ENCODE measurements at regions not wholly inside any gene's neighbourhood (a gene's known extent, or its start where the extent isn't known, plus 50 kb on each side); places are given as distances from the start of the nearest gene placed in this dataset.

DNA sequence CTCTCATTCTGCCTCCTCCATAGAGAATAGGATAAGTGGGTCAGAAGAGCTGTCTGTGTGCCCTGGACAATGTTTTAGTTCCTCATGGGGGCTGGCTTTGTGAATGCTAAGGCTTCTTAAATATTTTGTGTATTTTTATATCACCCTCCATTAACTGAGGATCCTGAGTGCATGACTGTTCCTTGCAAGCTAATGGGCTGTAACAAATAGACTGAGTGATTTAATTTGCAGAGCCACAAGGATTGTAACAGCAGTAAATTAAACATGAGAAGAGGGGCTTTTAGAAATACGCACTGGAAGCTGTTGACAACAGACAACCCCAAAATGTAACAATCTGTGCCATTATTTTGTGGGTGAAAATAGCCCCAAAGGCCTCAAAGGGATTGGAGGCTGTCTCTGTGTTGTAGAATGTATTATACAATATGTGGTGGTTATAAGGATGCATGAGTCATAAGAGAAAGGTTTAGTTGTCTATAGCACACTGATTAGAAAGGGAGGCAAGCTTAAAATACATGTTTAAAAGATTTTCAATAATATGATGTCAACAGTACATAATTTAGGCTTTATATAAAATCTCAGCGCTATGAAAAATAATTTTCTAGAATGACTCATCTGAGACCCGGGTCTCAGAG is 152.7 kb upstream of the ACTBL2 start:
- TF ChIP-seq, protein P1, sequence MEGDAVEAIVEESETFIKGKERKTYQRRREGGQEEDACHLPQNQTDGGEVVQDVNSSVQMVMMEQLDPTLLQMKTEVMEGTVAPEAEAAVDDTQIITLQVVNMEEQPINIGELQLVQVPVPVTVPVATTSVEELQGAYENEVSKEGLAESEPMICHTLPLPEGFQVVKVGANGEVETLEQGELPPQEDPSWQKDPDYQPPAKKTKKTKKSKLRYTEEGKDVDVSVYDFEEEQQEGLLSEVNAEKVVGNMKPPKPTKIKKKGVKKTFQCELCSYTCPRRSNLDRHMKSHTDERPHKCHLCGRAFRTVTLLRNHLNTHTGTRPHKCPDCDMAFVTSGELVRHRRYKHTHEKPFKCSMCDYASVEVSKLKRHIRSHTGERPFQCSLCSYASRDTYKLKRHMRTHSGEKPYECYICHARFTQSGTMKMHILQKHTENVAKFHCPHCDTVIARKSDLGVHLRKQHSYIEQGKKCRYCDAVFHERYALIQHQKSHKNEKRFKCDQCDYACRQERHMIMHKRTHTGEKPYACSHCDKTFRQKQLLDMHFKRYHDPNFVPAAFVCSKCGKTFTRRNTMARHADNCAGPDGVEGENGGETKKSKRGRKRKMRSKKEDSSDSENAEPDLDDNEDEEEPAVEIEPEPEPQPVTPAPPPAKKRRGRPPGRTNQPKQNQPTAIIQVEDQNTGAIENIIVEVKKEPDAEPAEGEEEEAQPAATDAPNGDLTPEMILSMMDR (IDR thresholded peaks at IDR 0.05; ENCODE audit: low read depth, low read length, missing input control), result no peak
- TF ChIP-seq SP1 (IDR thresholded peaks at IDR 0.05), result no peak
- TF ChIP-seq RAD21 (IDR thresholded peaks at IDR 0.05), result no peak

All from liver (tissue), 3 donors.